A673 (cell line): ENCODE measurements at regions not wholly inside any gene's neighbourhood (a gene's known extent, or its start where the extent isn't known, plus 50 kb on each side); places are given as distances from the start of the nearest gene placed in this dataset.
"Not testable (repeated sequence)": the region's sequence is repeated elsewhere in the genome, so short reads cannot be mapped to it uniquely, and the experiment has no call there.

Source experiments
- BruUV-seq: library from RNA; stranded (reverse); fragments of 400-500 nt; replicated peaks from 2 replicates; lab custom pipeline; 2021; lab: Mats Ljungman, UMichigan
- CTCF ChIA-PET: fragments of 300-600 bp; sonication (Branson Sonifier 250); formaldehyde crosslinking; loops from one replicate; lab custom pipeline; 2022; ENCODE audit warnings: antibody characterized with exemption; lab: Charles Lee
- POLR2A ChIA-PET: fragments of 300-600 bp; sonication (Branson Sonifier 250); formaldehyde crosslinking; loops from one replicate; lab custom pipeline; 2022; ENCODE audit warnings: antibody characterized with exemption; ENCODE audit not compliant: low non-redundant PET; lab: Charles Lee
- DNase-seq: peaks from one replicate; pipeline ENCODE4 v3.0.0-alpha.2; 2015; ENCODE audit warnings: low spot score
- H3K27ac ChIP-seq: fragments of 200-600 bp; sonication (generic); 2 replicates; pipeline ENCODE4 v1.5.1; 2016; ENCODE audit warnings: mixed run types, low read depth, mild to moderate bottlenecking, mixed read lengths, antibody characterized with exemption, low read length; ENCODE audit not compliant: poor library complexity, severe bottlenecking
- H3K27me3 ChIP-seq: fragments of 200-600 bp; sonication (generic); replicated peaks from 2 replicates; pipeline ENCODE4 v1.6.1; 2017; ENCODE audit warnings: mixed run types, low read depth, mild to moderate bottlenecking, mixed read lengths, antibody characterized with exemption, low read length; ENCODE audit not compliant: insufficient read depth, poor library complexity
- H3K36me3 ChIP-seq: fragments of 200-600 bp; sonication (generic); 2 replicates; pipeline ENCODE4 v1.6.1; 2016; ENCODE audit warnings: mixed run types, mild to moderate bottlenecking, mixed read lengths, antibody characterized with exemption, low read length; ENCODE audit not compliant: insufficient read depth, poor library complexity, severe bottlenecking
- H3K4me1 ChIP-seq: fragments of 200-600 bp; sonication (generic); 2 replicates; pipeline ENCODE4 v1.6.1; 2017; ENCODE audit warnings: mixed run types, mild to moderate bottlenecking, mixed read lengths, antibody characterized with exemption, low read length; ENCODE audit not compliant: insufficient read depth, poor library complexity, severe bottlenecking
- H3K4me3 ChIP-seq: fragments of 200-600 bp; sonication (generic); 2 replicates; pipeline ENCODE4 v1.5.1; 2016; ENCODE audit warnings: low read depth, mixed run types, mild to moderate bottlenecking, mixed read lengths, low read length; ENCODE audit not compliant: poor library complexity, severe bottlenecking
- H3K9me3 ChIP-seq: fragments of 200-600 bp; sonication (generic); 2 replicates; pipeline ENCODE4 v1.6.1; 2016; ENCODE audit warnings: mixed run types, low read depth, mild to moderate bottlenecking, mixed read lengths, antibody characterized with exemption, low read length; ENCODE audit not compliant: poor library complexity, severe bottlenecking
- EZH2 ChIP-seq: fragments of 200-600 bp; sonication (generic); IDR thresholded peaks from 2 replicates; pipeline ENCODE4 v1.6.1; 2017; ENCODE audit warnings: borderline replicate concordance, low read depth, mild to moderate bottlenecking, mixed read lengths, antibody characterized with exemption, low read length; ENCODE audit not compliant: poor library complexity, severe bottlenecking
- intact Hi-C: fragments of 100-400 bp; cut with micrococcal nuclease; formaldehyde crosslinking; loops from one replicate; pipeline ENCODE4 v1.10.0; 2022; ENCODE audit not compliant: unreplicated experiment
- TF ChIP-seq, protein P1 (sequence below): fragments of 300-800, 200-600 bp; sonication (generic); conservative IDR thresholded peaks from 2 replicates; pipeline ENCODE4 v1.5.1; 2017; ENCODE audit warnings: low read depth, mild to moderate bottlenecking, antibody characterized with exemption, low read length, moderate library complexity, mixed read lengths

DNA sequence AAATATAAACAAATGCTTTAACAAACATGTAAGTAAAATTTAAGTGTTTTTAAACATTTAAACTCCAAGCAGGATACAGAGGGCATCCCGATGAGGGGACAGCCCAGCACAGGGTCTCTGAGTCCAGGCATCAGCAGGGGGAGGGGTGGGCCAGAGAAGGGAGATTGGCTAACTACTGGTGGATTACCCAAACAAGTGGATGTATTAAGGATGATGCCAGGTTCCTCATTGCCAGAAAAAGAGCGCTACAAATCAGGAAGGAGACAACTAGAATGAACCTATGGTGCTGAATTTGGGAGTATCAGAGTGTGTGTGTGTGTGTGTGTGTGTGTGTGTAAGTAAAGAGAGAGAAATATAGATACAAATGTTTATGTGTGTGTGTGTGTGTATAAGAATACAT, 162.0 kb upstream of the RMP24 start:
- Histone ChIP-seq H3K27ac (no peak overlapping the region), H3K27me3 (no peaks in the 10 kb centered on the region), H3K4me3 (no peak overlapping the region), H3K9me3 (no peaks in the 10 kb centered on the region), H3K4me1 (no peaks in the 10 kb centered on the region), H3K36me3 (no peaks in the 10 kb centered on the region)
- ChIA-PET POLR2A (no interaction called here), CTCF (no interaction called here)
- TF ChIP-seq, protein P1, sequence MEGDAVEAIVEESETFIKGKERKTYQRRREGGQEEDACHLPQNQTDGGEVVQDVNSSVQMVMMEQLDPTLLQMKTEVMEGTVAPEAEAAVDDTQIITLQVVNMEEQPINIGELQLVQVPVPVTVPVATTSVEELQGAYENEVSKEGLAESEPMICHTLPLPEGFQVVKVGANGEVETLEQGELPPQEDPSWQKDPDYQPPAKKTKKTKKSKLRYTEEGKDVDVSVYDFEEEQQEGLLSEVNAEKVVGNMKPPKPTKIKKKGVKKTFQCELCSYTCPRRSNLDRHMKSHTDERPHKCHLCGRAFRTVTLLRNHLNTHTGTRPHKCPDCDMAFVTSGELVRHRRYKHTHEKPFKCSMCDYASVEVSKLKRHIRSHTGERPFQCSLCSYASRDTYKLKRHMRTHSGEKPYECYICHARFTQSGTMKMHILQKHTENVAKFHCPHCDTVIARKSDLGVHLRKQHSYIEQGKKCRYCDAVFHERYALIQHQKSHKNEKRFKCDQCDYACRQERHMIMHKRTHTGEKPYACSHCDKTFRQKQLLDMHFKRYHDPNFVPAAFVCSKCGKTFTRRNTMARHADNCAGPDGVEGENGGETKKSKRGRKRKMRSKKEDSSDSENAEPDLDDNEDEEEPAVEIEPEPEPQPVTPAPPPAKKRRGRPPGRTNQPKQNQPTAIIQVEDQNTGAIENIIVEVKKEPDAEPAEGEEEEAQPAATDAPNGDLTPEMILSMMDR, result no peak
- TF ChIP-seq EZH2, result no peak
- intact Hi-C loops, result no loop called here
- BruUV-seq, result no TSS peak
- no peak for DNase-seq

GRCh38 chr18:35811896-35812295, 160.6 kb upstream of the RMP24 start:
- no peak for DNase-seq
- Histone ChIP-seq H3K27me3 (no peaks in the 10 kb centered on the region), H3K36me3 (no peaks in the 10 kb centered on the region), H3K4me3 (no peak overlapping the region), H3K9me3 (no peaks in the 10 kb centered on the region), H3K4me1 (no peaks in the 10 kb centered on the region), H3K27ac (no peak overlapping the region)
- CTCF ChIA-PET, result no interaction called here
- POLR2A ChIA-PET, result no interaction called here
- intact Hi-C loops, result no loop called here
- no TSS peak for BruUV-seq
- TF ChIP-seq, protein P1, result no peak
- no peak for TF ChIP-seq EZH2

DNA sequence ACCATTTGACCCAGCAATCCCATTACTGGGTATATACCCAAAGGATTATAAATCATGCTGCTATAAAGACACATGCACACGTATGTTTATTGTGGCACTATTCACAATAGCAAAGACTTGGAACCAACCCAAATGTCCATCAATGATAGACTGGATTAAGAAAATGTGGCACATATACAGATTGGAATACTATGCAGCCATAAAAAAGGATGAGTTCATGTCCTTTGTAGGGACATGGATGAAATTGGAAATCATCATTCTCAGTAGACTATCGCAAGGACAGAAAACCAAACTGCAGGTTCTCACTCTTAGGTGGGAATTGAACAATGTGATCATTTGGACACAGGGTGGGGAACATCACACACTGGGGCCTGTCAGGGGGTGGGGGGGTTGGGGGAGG, 157.5 kb upstream of the RMP24 start:
- intact Hi-C loops, CTCF ChIA-PET, POLR2A ChIA-PET: not testable (repeated sequence)

DNA sequence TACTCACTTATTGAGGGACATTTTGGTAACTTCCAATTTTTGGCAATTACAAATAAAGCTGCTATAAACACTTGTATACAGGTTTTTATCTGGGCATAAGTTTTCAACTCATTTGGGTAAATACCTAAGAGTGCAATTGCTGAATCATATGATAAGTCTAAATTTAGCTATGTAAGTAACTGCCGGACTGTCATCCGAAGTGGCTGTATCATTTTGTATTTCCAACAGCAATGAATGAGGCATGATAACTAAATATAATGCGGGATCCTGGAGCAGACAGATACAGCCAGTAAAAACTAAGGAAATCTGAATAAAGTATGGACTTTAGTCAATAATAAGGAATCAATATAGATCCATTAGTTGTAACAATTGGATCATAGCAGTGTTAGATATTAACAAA, 156.5 kb upstream of the RMP24 start:
- DNase-seq, result no peak
- Histone ChIP-seq H3K27me3 (no peaks in the 10 kb centered on the region), H3K4me3 (no peak overlapping the region), H3K9me3 (no peaks in the 10 kb centered on the region), H3K36me3 (no peaks in the 10 kb centered on the region), H3K27ac (no peak overlapping the region), H3K4me1 (no peaks in the 10 kb centered on the region)
- TF ChIP-seq EZH2, result no peak
- TF ChIP-seq, protein P1, result no peak
- BruUV-seq, result no TSS peak
- POLR2A ChIA-PET, result no interaction called here
- CTCF ChIA-PET, result no interaction called here
- intact Hi-C loops, result no loop called here

More for the DNA sequence above, 157.5 kb upstream of the RMP24 start:
- H3K4me1 ChIP-seq, DNase-seq, H3K36me3 ChIP-seq, H3K27me3 ChIP-seq, H3K9me3 ChIP-seq, H3K4me3 ChIP-seq, H3K27ac ChIP-seq, BruUV-seq: not testable (repeated sequence)
